Neuronal stem cell (in vitro differentiated cells): ENCODE measurements at regions not wholly inside any gene's neighbourhood (a gene's known extent, or its start where the extent isn't known, plus 50 kb on each side); places are given as distances from the start of the nearest gene placed in this dataset.
"Not testable (repeated sequence)": the region's sequence is repeated elsewhere in the genome, so short reads cannot be mapped to it uniquely, and the experiment has no call there.

ENCODE experiments used
- DNase-seq: peaks from one replicate; pipeline ENCODE4 v3.0.0-alpha.2; 2013; ENCODE audit warnings: low spot score
- H2AFZ ChIP-seq: one replicate; pipeline ENCODE4 v1.6.1; 2013; ENCODE audit warnings: mild to moderate bottlenecking, low read length, inconsistent platforms
- H2AK5ac ChIP-seq: 2 replicates; pipeline ENCODE4 v1.6.1; 2013; ENCODE audit warnings: low read depth, mild to moderate bottlenecking, inconsistent platforms, low read length, moderate library complexity, mixed read lengths
- H2BK120ac ChIP-seq: 2 replicates; pipeline ENCODE4 v1.6.1; 2013; ENCODE audit warnings: low read depth, mild to moderate bottlenecking, inconsistent platforms, low read length, moderate library complexity, mixed read lengths
- H2BK12ac ChIP-seq: one replicate; pipeline ENCODE4 v1.6.1; 2013; ENCODE audit warnings: low read length, inconsistent platforms
- H2BK15ac ChIP-seq: 2 replicates; pipeline ENCODE4 v1.6.1; 2013; ENCODE audit warnings: mild to moderate bottlenecking, low read length, inconsistent platforms, mixed read lengths
- H2BK5ac ChIP-seq: one replicate; pipeline ENCODE4 v1.6.1; 2013; ENCODE audit warnings: inconsistent platforms, mild to moderate bottlenecking, low read length, moderate library complexity
- H3K14ac ChIP-seq: one replicate; pipeline ENCODE4 v1.6.1; 2013; ENCODE audit warnings: low read length, inconsistent platforms
- H3K18ac ChIP-seq: 2 replicates; pipeline ENCODE4 v1.6.1; 2013; ENCODE audit warnings: low read length, inconsistent platforms
- H3K23ac ChIP-seq: 2 replicates; pipeline ENCODE4 v1.6.1; 2013; ENCODE audit warnings: low read depth, mild to moderate bottlenecking, mixed read lengths, low read length, inconsistent platforms; ENCODE audit not compliant: poor library complexity
- H3K27ac ChIP-seq: replicated peaks from 3 replicates; pipeline ENCODE4 v1.5.1; 2013; ENCODE audit warnings: low read length, inconsistent platforms
- H3K27me3 ChIP-seq, 3 experiments: 2 replicates each; pipeline ENCODE4 v1.6.1; 2013; ENCODE audit warnings: low read length in 3 of 3, mild to moderate bottlenecking in 2 of 3, inconsistent platforms in 1 of 3, low read depth in 1 of 3, mixed read lengths in 1 of 3, moderate library complexity in 1 of 3; ENCODE audit not compliant: control insufficient read depth in 3 of 3, insufficient read depth in 3 of 3
- H3K36me3 ChIP-seq, 2 donors: replicated peaks in 1 of 2; 2 replicates each; pipeline ENCODE4 v1.6.1; 2013; ENCODE audit warnings: low read length in 2 of 2; ENCODE audit not compliant: control insufficient read depth in 2 of 2, insufficient read depth in 2 of 2
- H3K4ac ChIP-seq: 2 replicates; pipeline ENCODE4 v1.6.1; 2013; ENCODE audit warnings: inconsistent platforms, mild to moderate bottlenecking, low read length, moderate library complexity
- H3K4me1 ChIP-seq, 2 donors: 1 replicate in 1 of 2; 2 replicates in 1 of 2; pipeline ENCODE4 v1.6.1; 2013; ENCODE audit warnings: low read length in 2 of 2, low read depth in 1 of 2; ENCODE audit not compliant: control insufficient read depth in 2 of 2, insufficient read depth in 1 of 2
- H3K4me2 ChIP-seq: one replicate; pipeline ENCODE4 v1.6.1; 2013; ENCODE audit warnings: mild to moderate bottlenecking, low read length, inconsistent platforms; ENCODE audit not compliant: insufficient read depth, poor library complexity, severe bottlenecking
- H3K4me3 ChIP-seq, 2 donors: 2 replicates each; pipeline ENCODE4 v1.5.1; 2013; ENCODE audit warnings: low read length in 2 of 2, mild to moderate bottlenecking in 2 of 2, inconsistent platforms in 1 of 2, moderate library complexity in 1 of 2
- H3K79me1 ChIP-seq: one replicate; pipeline ENCODE4 v1.6.1; 2013; ENCODE audit warnings: low read depth, mild to moderate bottlenecking, inconsistent platforms, low read length, moderate library complexity
- H3K9ac ChIP-seq: one replicate; pipeline ENCODE4 v1.6.1; 2013; ENCODE audit warnings: mild to moderate bottlenecking, low read depth, low read length, inconsistent platforms; ENCODE audit not compliant: poor library complexity
- H3K9me3 ChIP-seq, 2 donors: replicated peaks in 1 of 2; 2 replicates each; pipeline versions ENCODE3 to v1.6.1; 2013; ENCODE audit warnings: low read length in 2 of 2, mild to moderate bottlenecking in 2 of 2, inconsistent platforms in 1 of 2, low read depth in 1 of 2, mixed read lengths in 1 of 2, moderate library complexity in 1 of 2; ENCODE audit not compliant: control insufficient read depth in 2 of 2, insufficient read depth in 1 of 2
- H4K8ac ChIP-seq: one replicate; pipeline ENCODE4 v1.6.1; 2013; ENCODE audit warnings: low read depth, mild to moderate bottlenecking, inconsistent platforms, low read length, moderate library complexity
- H4K91ac ChIP-seq: one replicate; pipeline ENCODE4 v1.6.1; 2013; ENCODE audit warnings: low read length, low read depth, mild to moderate bottlenecking, inconsistent platforms; ENCODE audit not compliant: poor library complexity
- WGBS, 2 donors: extraction: QIAGEN DNeasy Blood & Tissue Kit; methylation state at CpG; one replicate each; pipeline ENCODE4 v1.1.7; 2013; ENCODE audit warnings: missing lambda C conversion rate in 2 of 2, mixed read lengths in 1 of 2; ENCODE audit not compliant: insufficient read length in 2 of 2, insufficient replicate concordance in 1 of 2; ENCODE audit errors: extremely low coverage in 2 of 2; 5-methylcytosine and 5-hydroxymethylcytosine counted together

GRCh38 chr22:18731075-18731666 is 119.5 kb upstream of the RIMBP3 start:
- Histone ChIP-seq H3K23ac (no peak overlapping the region), H3K4me3 (no peak overlapping the region), H2AFZ (no peak overlapping the region), H2BK12ac (no peak overlapping the region), H3K79me1 (no peaks in the 10 kb centered on the region), H2BK120ac (no peak overlapping the region), H3K4me1 (no peaks in the 10 kb centered on the region), H4K8ac (no peak overlapping the region), H2AK5ac (no peak overlapping the region), H2BK15ac (no peak overlapping the region), H3K36me3 (no peaks in the 10 kb centered on the region), H3K9me3 (no peaks in the 10 kb centered on the region), H3K4me2 (no peak overlapping the region), H3K18ac (no peak overlapping the region), H3K9ac (no peak overlapping the region), H3K27ac (no peak overlapping the region), H3K27me3 (no peaks in the 10 kb centered on the region), H3K4ac (no peak overlapping the region), H3K14ac (no peak overlapping the region), H4K91ac (no peak overlapping the region), H2BK5ac (no peak overlapping the region)
- DNase-seq: no peak

GRCh38 chr22:18730410-18730809 is 118.7 kb upstream of the RIMBP3 start:
- DNase-seq: peak; percentile 83
- not testable (repeated sequence) for H3K36me3 ChIP-seq, H3K27me3 ChIP-seq, H3K27ac ChIP-seq, H3K9me3 ChIP-seq, H3K4me2 ChIP-seq, H2BK15ac ChIP-seq, H2AK5ac ChIP-seq, H3K9ac ChIP-seq, H3K18ac ChIP-seq, H3K4me1 ChIP-seq, H2BK120ac ChIP-seq, H3K14ac ChIP-seq, H2AFZ ChIP-seq, H4K8ac ChIP-seq, H4K91ac ChIP-seq, H3K4me3 ChIP-seq, H3K4ac ChIP-seq, H2BK12ac ChIP-seq, H3K79me1 ChIP-seq, H3K23ac ChIP-seq, H2BK5ac ChIP-seq
- no CpG with 5 or more reads among the region's 3 CpGs for WGBS, 2 donors
